ENCODE measurements at regions not wholly inside any gene's neighbourhood (a gene's known extent, or its start where the extent isn't known, plus 50 kb on each side); places are given as distances from the start of the nearest gene placed in this dataset.
"Not testable (repeated sequence)": the region's sequence is repeated elsewhere in the genome, so short reads cannot be mapped to it uniquely, and the experiment has no call there.

- no peaks in the 10 kb centered on the region for H3K36me3 Mint-ChIP-seq (ENCODE audit: unreplicated experiment)
- no peaks in the 10 kb centered on the region for H3K27me3 Mint-ChIP-seq (ENCODE audit: unreplicated experiment)
- no peaks in the 10 kb centered on the region for H3K4me1 Mint-ChIP-seq (ENCODE audit: low read depth, unreplicated experiment)
- H3K9me3 Mint-ChIP-seq (ENCODE audit: unreplicated experiment): no peaks in the 10 kb centered on the region
- H3K4me3 Mint-ChIP-seq (ENCODE audit: unreplicated experiment): no peak overlapping the region
- H3K27ac Mint-ChIP-seq (ENCODE audit: unreplicated experiment): no peak overlapping the region
- no peak for TF ChIP-seq CTCF (IDR thresholded peaks at IDR 0.05; ENCODE audit: partially characterized antibody, unreplicated experiment)
- DNase-seq: no peak
These were observed 267.9 kb downstream of the LPIN1 start for GRCh38 chr2:12014088-12014960.

GRCh38 chr2:12017499-12018157 lies 271.2 kb downstream of the LPIN1 start:
- H3K4me3 Mint-ChIP-seq (ENCODE audit: unreplicated experiment): no peak overlapping the region
- peaks cover 9% of the 10 kb centered on the region for H3K36me3 Mint-ChIP-seq (ENCODE audit: unreplicated experiment)
- H3K4me1 Mint-ChIP-seq (ENCODE audit: low read depth, unreplicated experiment): no peaks in the 10 kb centered on the region
- peaks cover 6% of the 10 kb centered on the region for H3K9me3 Mint-ChIP-seq (ENCODE audit: unreplicated experiment)
- TF ChIP-seq CTCF (IDR thresholded peaks at IDR 0.05; ENCODE audit: partially characterized antibody, unreplicated experiment): no peak
- no peak for DNase-seq
- H3K27ac Mint-ChIP-seq (ENCODE audit: unreplicated experiment): no peak overlapping the region
- H3K27me3 Mint-ChIP-seq (ENCODE audit: unreplicated experiment): peaks cover 3% of the 10 kb centered on the region

- H3K4me1 Mint-ChIP-seq (ENCODE audit: low read depth, unreplicated experiment); DNase-seq; H3K27ac Mint-ChIP-seq (ENCODE audit: unreplicated experiment); H3K27me3 Mint-ChIP-seq (ENCODE audit: unreplicated experiment); H3K9me3 Mint-ChIP-seq (ENCODE audit: unreplicated experiment); H3K36me3 Mint-ChIP-seq (ENCODE audit: unreplicated experiment); H3K4me3 Mint-ChIP-seq (ENCODE audit: unreplicated experiment): not testable (repeated sequence)
These were observed 272.3 kb downstream of the LPIN1 start for GRCh38 chr2:12018726-12019125.

- peaks cover 3% of the 10 kb centered on the region for H3K27me3 Mint-ChIP-seq (ENCODE audit: unreplicated experiment)
- no peaks in the 10 kb centered on the region for H3K4me1 Mint-ChIP-seq (ENCODE audit: low read depth, unreplicated experiment)
- no peak overlapping the region for H3K4me3 Mint-ChIP-seq (ENCODE audit: unreplicated experiment)
These were observed 274.5 kb downstream of the LPIN1 start for GRCh38 chr2:12020833-12021469.

GRCh38 chr2:12024197-12024907 lies 277.9 kb downstream of the LPIN1 start:
- not testable (repeated sequence) for H3K4me3 Mint-ChIP-seq (ENCODE audit: unreplicated experiment); H3K4me1 Mint-ChIP-seq (ENCODE audit: low read depth, unreplicated experiment); H3K27me3 Mint-ChIP-seq (ENCODE audit: unreplicated experiment); H3K9me3 Mint-ChIP-seq (ENCODE audit: unreplicated experiment); H3K36me3 Mint-ChIP-seq (ENCODE audit: unreplicated experiment); DNase-seq; H3K27ac Mint-ChIP-seq (ENCODE audit: unreplicated experiment)

More at GRCh38 chr2:12020833-12021469, 274.5 kb downstream of the LPIN1 start:
- H3K27ac Mint-ChIP-seq (ENCODE audit: unreplicated experiment): no peak overlapping the region
- DNase-seq: no peak
- TF ChIP-seq CTCF (IDR thresholded peaks at IDR 0.05; ENCODE audit: partially characterized antibody, unreplicated experiment): no peak
- peaks cover 6% of the 10 kb centered on the region for H3K9me3 Mint-ChIP-seq (ENCODE audit: unreplicated experiment)
- H3K36me3 Mint-ChIP-seq (ENCODE audit: unreplicated experiment): peaks cover 9% of the 10 kb centered on the region
